ENCODE measurements at regions not wholly inside any gene's neighbourhood (a gene's known extent, or its start where the extent isn't known, plus 50 kb on each side); places are given as distances from the start of the nearest gene placed in this dataset.

DNA sequence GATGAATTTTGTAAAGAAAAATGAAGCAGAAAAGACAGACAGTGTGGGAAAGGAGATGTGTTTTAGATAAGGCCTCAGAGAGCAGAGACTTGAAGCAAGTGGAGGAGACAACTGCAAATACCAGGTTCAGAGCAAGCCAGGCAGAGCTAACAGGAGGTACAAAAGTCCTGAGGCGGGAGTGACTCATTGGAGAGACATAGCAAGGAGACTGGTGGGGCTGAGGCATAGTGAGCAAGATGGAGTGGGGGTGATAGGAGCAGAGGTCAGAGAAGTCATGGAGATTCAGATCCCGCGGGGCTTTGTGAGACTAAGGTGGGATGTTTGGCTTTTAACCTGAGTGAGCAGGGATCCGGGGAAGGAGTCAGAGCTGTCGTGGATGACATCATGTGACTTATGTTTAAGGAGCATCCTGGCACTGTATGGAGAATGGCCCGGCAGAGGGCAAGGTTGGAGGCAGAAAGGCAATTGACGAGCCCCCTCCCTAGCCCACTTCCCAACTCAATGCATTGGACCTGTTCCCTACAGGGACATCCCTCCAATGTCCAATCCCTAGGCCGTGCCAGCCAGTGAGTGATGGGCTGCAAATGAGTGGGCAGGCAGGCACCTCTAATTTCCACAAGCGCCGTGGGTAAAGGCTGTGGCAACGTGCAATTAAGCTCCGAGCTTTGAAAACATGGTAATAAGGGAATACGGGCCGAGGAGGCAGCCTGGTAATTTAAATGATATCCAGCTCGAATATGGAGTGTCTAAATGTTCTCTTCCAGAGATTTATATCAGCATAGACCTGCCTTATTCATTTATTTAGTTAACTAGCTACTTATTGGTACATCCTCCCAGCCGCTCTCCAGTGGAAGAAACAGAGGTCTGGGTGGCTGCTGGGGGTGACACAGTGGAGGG, 206.8 kb upstream of the LHX5 start:
- no peak for DNase-seq (ENCODE audit: low read depth)
- TF ChIP-seq, protein P1, sequence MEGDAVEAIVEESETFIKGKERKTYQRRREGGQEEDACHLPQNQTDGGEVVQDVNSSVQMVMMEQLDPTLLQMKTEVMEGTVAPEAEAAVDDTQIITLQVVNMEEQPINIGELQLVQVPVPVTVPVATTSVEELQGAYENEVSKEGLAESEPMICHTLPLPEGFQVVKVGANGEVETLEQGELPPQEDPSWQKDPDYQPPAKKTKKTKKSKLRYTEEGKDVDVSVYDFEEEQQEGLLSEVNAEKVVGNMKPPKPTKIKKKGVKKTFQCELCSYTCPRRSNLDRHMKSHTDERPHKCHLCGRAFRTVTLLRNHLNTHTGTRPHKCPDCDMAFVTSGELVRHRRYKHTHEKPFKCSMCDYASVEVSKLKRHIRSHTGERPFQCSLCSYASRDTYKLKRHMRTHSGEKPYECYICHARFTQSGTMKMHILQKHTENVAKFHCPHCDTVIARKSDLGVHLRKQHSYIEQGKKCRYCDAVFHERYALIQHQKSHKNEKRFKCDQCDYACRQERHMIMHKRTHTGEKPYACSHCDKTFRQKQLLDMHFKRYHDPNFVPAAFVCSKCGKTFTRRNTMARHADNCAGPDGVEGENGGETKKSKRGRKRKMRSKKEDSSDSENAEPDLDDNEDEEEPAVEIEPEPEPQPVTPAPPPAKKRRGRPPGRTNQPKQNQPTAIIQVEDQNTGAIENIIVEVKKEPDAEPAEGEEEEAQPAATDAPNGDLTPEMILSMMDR (IDR thresholded peaks at IDR 0.05; ENCODE audit: low read length, missing control alignments), result no peak
- H3K4me3 ChIP-seq (replicated peaks; ENCODE audit: low read depth, low read length), result no peak overlapping the region

DNA sequence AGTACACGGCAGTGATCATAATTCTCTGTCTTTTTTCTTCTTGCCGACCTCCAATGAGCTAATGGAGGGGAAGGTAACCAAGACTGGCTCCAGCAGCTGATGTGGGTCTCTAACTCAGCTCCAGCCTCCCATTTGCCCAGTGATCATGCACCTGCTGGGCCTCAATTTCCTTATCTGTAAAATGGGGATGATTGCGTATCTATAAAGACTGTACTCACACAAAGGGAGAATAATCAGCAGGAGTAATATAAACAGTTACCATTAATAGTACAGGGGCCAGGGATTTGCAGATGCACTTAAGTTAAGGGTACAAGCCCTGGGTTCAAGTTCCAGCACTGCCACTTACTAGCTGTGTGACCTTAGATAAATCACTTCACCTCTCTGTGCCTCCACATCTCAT, 204.9 kb upstream of the LHX5 start:
- H3K4me3 ChIP-seq (replicated peaks; ENCODE audit: low read depth, low read length), result no peak overlapping the region
- no peak for DNase-seq (ENCODE audit: low read depth)
- TF ChIP-seq, protein P1 (IDR thresholded peaks at IDR 0.05; ENCODE audit: low read length, missing control alignments), result no peak

DNA sequence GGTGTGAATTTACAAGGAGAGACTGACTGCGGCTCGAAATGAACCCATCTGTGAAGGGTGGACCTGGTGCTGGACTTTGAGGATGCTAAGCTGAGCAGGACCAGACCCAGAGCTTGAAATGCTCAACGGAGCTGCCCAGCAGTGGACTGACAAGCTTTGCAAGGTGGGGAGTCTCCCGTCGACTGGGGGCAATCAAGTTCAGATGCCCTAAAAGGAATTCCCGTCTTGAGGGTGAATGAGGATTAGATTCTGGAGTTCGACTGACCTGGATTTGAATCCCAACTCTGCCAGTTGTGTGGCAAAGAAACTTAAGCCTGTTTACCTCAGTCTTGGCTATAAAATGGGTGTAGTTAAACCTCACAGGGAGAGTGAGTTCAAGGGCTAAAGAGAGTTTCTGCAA, 204.4 kb upstream of the LHX5 start:
- no peak overlapping the region for H3K4me3 ChIP-seq (replicated peaks; ENCODE audit: low read depth, low read length)
- no peak for DNase-seq (ENCODE audit: low read depth)
- TF ChIP-seq, protein P1 (IDR thresholded peaks at IDR 0.05; ENCODE audit: low read length, missing control alignments), result no peak

DNA sequence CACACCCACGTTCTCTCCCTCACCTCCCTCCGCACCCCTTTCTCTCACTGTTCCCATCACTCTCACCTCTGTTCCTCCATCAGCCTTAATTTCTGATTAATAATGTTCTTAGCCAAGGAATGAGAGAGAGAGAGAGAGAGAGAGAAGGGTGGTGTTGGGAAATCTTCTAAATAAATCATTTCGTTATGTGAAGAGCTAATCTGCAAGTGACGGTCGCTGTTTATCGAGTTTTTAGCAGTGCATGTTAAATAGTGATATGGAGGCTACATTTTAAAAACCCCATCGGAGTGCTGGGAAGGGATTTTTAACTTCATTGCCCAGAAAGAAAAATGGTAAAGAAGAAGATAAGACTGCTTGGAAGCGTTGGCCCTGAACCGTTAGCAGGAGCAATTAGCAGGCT, 203.3 kb upstream of the LHX5 start:
- DNase-seq (ENCODE audit: low read depth), result no peak
- H3K4me3 ChIP-seq (replicated peaks; ENCODE audit: low read depth, low read length), result no peak overlapping the region
- TF ChIP-seq, protein P1 (IDR thresholded peaks at IDR 0.05; ENCODE audit: low read length, missing control alignments), result no peak

DNA sequence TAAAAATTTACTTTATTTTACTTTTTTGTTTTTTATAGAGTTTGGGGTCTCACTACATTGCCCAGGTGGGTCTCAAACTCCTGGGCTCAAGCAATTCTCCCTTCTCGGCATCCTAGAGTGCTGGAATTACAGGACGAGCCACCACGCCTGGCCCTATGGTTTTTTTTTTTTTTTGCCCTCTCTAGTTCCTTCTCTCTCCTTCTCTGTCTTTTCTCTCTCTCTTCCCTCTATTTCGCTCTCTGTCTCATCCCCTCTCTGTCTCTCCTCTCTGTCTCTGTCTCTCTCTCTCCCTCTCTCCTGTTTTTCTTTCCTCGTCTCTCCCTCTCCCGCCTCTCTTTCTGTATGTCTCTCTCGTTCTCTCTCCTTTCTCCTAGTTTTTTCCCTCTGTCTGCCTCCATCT, 202.6 kb upstream of the LHX5 start:
- DNase-seq (ENCODE audit: low read depth), result no peak
- H3K4me3 ChIP-seq (replicated peaks; ENCODE audit: low read depth, low read length), result no peak overlapping the region
- TF ChIP-seq, protein P1 (IDR thresholded peaks at IDR 0.05; ENCODE audit: low read length, missing control alignments), result no peak

DNA sequence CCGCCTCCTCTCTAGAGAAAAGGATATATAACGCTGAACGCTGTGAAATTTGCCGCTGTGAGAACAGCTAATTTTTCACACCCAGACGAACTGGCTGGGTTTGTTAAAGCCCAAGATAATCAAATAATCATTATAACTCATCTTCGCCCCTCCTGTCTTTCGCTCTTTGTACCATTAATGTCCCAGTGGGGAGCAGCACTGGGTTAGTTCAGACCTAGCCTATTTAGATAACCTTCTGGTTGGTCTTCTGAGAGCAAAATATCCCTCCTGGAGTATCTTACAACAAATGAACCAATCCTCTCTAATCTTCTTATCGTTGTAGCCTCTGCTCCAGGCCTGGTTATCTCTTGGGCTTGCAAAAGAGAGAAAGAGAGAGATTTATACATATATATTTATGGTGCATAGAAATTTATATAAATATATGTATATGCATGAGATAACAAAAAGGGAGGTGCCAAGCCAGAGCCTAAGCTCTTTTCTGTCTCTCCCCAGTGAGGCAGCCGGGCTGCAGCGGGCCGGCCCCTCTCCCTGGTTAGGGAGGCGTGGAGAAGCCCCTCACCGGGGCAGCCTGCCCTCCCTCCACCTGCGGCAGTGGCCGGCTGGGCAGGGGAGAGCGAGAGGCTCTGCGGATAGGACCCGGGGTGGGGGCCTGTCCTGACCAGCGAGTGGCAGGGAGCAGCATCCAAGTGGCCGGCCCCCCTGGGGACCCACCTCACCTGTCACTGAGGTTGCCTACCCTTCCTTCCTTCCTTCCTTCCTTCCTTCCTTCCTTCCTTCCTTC, 202.0 kb upstream of the LHX5 start:
- DNase-seq (ENCODE audit: low read depth), result no peak
- H3K4me3 ChIP-seq (replicated peaks; ENCODE audit: low read depth, low read length), result no peak overlapping the region
- TF ChIP-seq, protein P1 (IDR thresholded peaks at IDR 0.05; ENCODE audit: low read length, missing control alignments), result no peak
